Endothelial cell of umbilical vein (primary cell): ENCODE measurements at regions not wholly inside any gene's neighbourhood (a gene's known extent, or its start where the extent isn't known, plus 50 kb on each side); places are given as distances from the start of the nearest gene placed in this dataset.

Experiments
- BruUV-seq: library from RNA; stranded (reverse); fragments of 400-500 nt; replicated peaks from 2 replicates; lab custom pipeline; 2021; lab: Mats Ljungman, UMichigan
- CTCF ChIA-PET: fragments of 300-600, 350-600 bp; sonication (Branson Sonifier 250); formaldehyde crosslinking; loops from one replicate; lab custom pipeline; 2021; ENCODE audit warnings: antibody characterized with exemption, inconsistent platforms; lab: Charles Lee
- POLR2A ChIA-PET: fragments of 300-600, 350-600 bp; sonication (Branson Sonifier 250); formaldehyde crosslinking; loops from one replicate; lab custom pipeline; 2021; ENCODE audit warnings: antibody characterized with exemption, inconsistent platforms; lab: Charles Lee
- DNase-seq: peaks from one replicate; pipeline ENCODE4 v3.0.0-alpha.2; 2011; ENCODE audit warnings: low read depth, low spot score
- FAIRE-seq: peaks from 2 replicates; lab custom pipeline; 2011; peaks lifted over from hg19 to GRCh38; lab: Jason Lieb, UNC
- H2AFZ ChIP-seq: 2 replicates; pipeline ENCODE4 v1.6.0; 2012; ENCODE audit warnings: low read depth, low read length, control low read depth, inconsistent platforms
- H3K27ac ChIP-seq: 2 replicates; pipeline ENCODE4 v1.5.1; 2011; ENCODE audit warnings: low read depth, mild to moderate bottlenecking, control low read depth, low read length, moderate library complexity; ENCODE audit not compliant: insufficient read depth
- H3K27me3 ChIP-seq, 2 experiments: 2 replicates each; pipeline versions ENCODE4 v1.6.0 to v1.6.1; 2011; ENCODE audit warnings: low read length in 2 of 2, mixed read lengths in 1 of 2; ENCODE audit not compliant: control insufficient read depth in 2 of 2, insufficient read depth in 2 of 2
- H3K36me3 ChIP-seq, 2 experiments: 2 replicates in 1 of 2; 3 replicates in 1 of 2; pipeline ENCODE4 v1.5.1; 2011; ENCODE audit warnings: low read length in 2 of 2, mild to moderate bottlenecking in 1 of 2, moderate library complexity in 1 of 2; ENCODE audit not compliant: control insufficient read depth in 2 of 2, insufficient read depth in 2 of 2; ENCODE audit errors: extremely low read depth in 1 of 2
- H3K4me1 ChIP-seq: 3 replicates; pipeline ENCODE4 v1.5.1; 2011; ENCODE audit warnings: mild to moderate bottlenecking, low read length; ENCODE audit not compliant: control insufficient read depth, insufficient read depth; ENCODE audit errors: extremely low read depth
- H3K4me2 ChIP-seq: 2 replicates; pipeline ENCODE4 v1.6.1; 2011; ENCODE audit warnings: low read length, control low read depth, mixed read lengths; ENCODE audit not compliant: insufficient read depth
- H3K4me3 ChIP-seq, 3 experiments: fragments of 200-600 bp in 1 of 3; sonication (generic), shearing (Covaris generic) in 1 of 3; replicated peaks in 1 of 3; 2 replicates each; pipeline ENCODE4 v1.5.1; 2011 to 2016; ENCODE audit warnings: control low read depth in 3 of 3, low read length in 3 of 3, mild to moderate bottlenecking in 2 of 3, inconsistent platforms in 1 of 3, low read depth in 1 of 3, moderate library complexity in 1 of 3; ENCODE audit not compliant: insufficient read depth in 1 of 3
- H3K79me2 ChIP-seq: 2 replicates; pipeline ENCODE4 v1.6.0; 2012; ENCODE audit warnings: low read length, inconsistent platforms; ENCODE audit not compliant: control insufficient read depth, insufficient read depth
- H3K9ac ChIP-seq: replicated peaks from 2 replicates; pipeline ENCODE3; 2011; ENCODE audit warnings: low read length, control low read depth; ENCODE audit not compliant: insufficient read depth; ENCODE audit errors: extremely low read depth
- H3K9me1 ChIP-seq: replicated peaks from 3 replicates; pipeline ENCODE4 v1.6.0; 2011; ENCODE audit warnings: mild to moderate bottlenecking, low read length; ENCODE audit not compliant: control insufficient read depth, insufficient read depth; ENCODE audit errors: extremely low read depth
- H3K9me3 ChIP-seq: replicated peaks from 2 replicates; pipeline ENCODE4 v1.5.1; 2012; ENCODE audit warnings: low read length, inconsistent platforms; ENCODE audit not compliant: control insufficient read depth, insufficient read depth
- H4K20me1 ChIP-seq: replicated peaks from 2 replicates; pipeline ENCODE3; 2011; ENCODE audit warnings: mild to moderate bottlenecking, low read length; ENCODE audit not compliant: control insufficient read depth, insufficient read depth; ENCODE audit errors: extremely low read depth
- CTCF ChIP-seq, 2 donors: IDR thresholded peaks; 1 replicate in 1 of 2; 2 replicates in 1 of 2; pipeline ENCODE4 v1.5.1; 2011; ENCODE audit warnings: low read length in 2 of 2, mild to moderate bottlenecking in 2 of 2, moderate library complexity in 2 of 2, control low read depth in 1 of 2, inconsistent platforms in 1 of 2, low read depth in 1 of 2; ENCODE audit not compliant: insufficient read depth in 1 of 2; ENCODE audit errors: extremely low read depth in 1 of 2
- EZH2 ChIP-seq: IDR thresholded peaks from 2 replicates; pipeline ENCODE4 v1.6.1; 2012; ENCODE audit warnings: borderline replicate concordance, low read depth, mild to moderate bottlenecking, moderate library complexity, low read length, inconsistent platforms; ENCODE audit not compliant: severe bottlenecking
- FOS ChIP-seq: IDR thresholded peaks from 2 replicates; pipeline ENCODE4 v1.6.1; 2011; ENCODE audit warnings: mild to moderate bottlenecking, low read length, moderate library complexity, borderline replicate concordance; ENCODE audit not compliant: insufficient read depth
- GATA2 ChIP-seq: IDR thresholded peaks from 2 replicates; pipeline ENCODE4 v1.7.0; 2011; ENCODE audit warnings: low read depth, mild to moderate bottlenecking, moderate library complexity, mixed read lengths, low read length; ENCODE audit not compliant: insufficient read length, insufficient read depth
- MYC ChIP-seq: IDR thresholded peaks from one replicate; pipeline ENCODE4 v1.6.1; 2011; ENCODE audit warnings: mild to moderate bottlenecking, low read depth, low read length
- POLR2A ChIP-seq: IDR thresholded peaks from 2 replicates; pipeline ENCODE4 v1.6.1; 2012; ENCODE audit warnings: low read depth, mild to moderate bottlenecking, control low read depth, low read length
- POLR2AphosphoS5 ChIP-seq: IDR thresholded peaks from 2 replicates; pipeline ENCODE4 v1.6.1; 2012; ENCODE audit warnings: low read depth, mild to moderate bottlenecking, control low read depth, low read length, moderate library complexity; ENCODE audit not compliant: insufficient read depth
- dilution Hi-C: fragments of 300-500 bp; cut with MboI; formaldehyde crosslinking; loops from one replicate; pipeline ENCODE4 v1.15.0; 2019; ENCODE audit warnings: low sequenced_read_pairs; ENCODE audit not compliant: extremely low pct_ligation_motif_present
- intact Hi-C: fragments of 100-400 bp; cut with micrococcal nuclease; formaldehyde crosslinking; loops from one replicate; pipeline ENCODE4 v1.10.0; 2022
- TF ChIP-seq, protein P1 (sequence below): IDR thresholded peaks from 2 replicates; pipeline ENCODE4 v1.6.1; 2011; ENCODE audit not compliant: insufficient read depth, insufficient read length

- Histone ChIP-seq H3K36me3 (no peaks in the 10 kb centered on the region), H3K27me3 (no peaks in the 10 kb centered on the region), H3K9me1 (no peaks in the 10 kb centered on the region), H3K4me3 (no peak overlapping the region), H3K4me1 (no peaks in the 10 kb centered on the region), H4K20me1 (no peaks in the 10 kb centered on the region), H3K4me2 (no peak overlapping the region), H3K9ac (no peak overlapping the region), H3K79me2 (no peaks in the 10 kb centered on the region), H2AFZ (no peak overlapping the region), H3K27ac (no peak overlapping the region), H3K9me3 (peaks cover 3% of the 10 kb centered on the region)
- intact Hi-C loops (no loop called here), dilution Hi-C loops (no loop called here)
- TF ChIP-seq GATA2 (no peak), MYC (no peak)
- DNase-seq = no peak
- CTCF ChIA-PET = no interaction called here
- POLR2A ChIA-PET = no interaction called here
- no peak for FAIRE-seq
- no TSS peak for BruUV-seq
Measured at GRCh38 chr10:2800178-2800577, 267.2 kb upstream of the PFKP start.

DNA sequence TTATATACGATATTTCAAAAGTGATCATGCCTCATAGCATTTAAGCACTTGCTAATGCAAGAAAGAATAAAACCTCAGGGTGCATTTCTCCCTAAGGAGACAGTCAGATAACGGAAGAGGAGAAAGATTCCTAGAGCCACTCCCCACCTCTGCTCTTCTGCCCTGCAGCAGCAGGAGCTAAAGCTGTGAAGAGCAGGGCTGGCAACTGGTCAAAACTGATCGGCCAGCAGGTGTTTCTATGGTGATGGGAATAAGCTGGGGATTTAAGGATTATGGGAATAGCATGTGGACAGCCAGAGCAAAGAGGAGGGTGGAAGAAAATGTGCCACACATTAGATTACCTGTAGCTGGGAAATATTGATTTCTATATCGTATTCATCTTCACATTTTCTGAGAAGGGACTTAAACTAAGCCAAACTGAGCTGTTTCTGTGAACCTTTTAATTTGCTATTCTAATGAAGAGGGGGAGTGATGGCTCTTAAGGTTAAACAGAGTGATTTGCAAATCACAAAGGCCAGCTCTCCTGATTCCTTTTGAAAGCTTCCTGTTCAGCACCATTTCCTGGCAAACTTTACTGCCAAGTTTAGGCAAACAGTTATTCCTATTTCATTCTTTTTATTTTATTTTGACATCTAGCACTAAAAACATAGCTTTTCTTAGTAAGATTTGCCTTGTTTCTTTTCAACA is 268.9 kb upstream of the PFKP start:
- H3K27me3 ChIP-seq = no peaks in the 10 kb centered on the region
- H3K4me1 ChIP-seq = no peaks in the 10 kb centered on the region
- TF ChIP-seq CTCF (IDR thresholded peaks at IDR 0.05; ENCODE audit: extremely low read depth in 1 of 2, insufficient read depth in 1 of 2, low read depth in 1 of 2, low read length in 2 of 2) = no peak
- no peak for TF ChIP-seq MYC
- no peak for TF ChIP-seq POLR2A
- no peak for TF ChIP-seq POLR2AphosphoS5
- no peak for TF ChIP-seq GATA2
- no peak for TF ChIP-seq EZH2
- TF ChIP-seq, protein P1, sequence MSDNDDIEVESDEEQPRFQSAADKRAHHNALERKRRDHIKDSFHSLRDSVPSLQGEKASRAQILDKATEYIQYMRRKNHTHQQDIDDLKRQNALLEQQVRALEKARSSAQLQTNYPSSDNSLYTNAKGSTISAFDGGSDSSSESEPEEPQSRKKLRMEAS = no peak
- TF ChIP-seq FOS = no peak
- no peaks in the 10 kb centered on the region for H3K9me1 ChIP-seq
- H4K20me1 ChIP-seq = no peaks in the 10 kb centered on the region
- H3K9me3 ChIP-seq = peaks cover 3% of the 10 kb centered on the region
- dilution Hi-C loops = no loop called here
- CTCF ChIA-PET = no interaction called here
- no peak overlapping the region for H3K4me3 ChIP-seq
- intact Hi-C loops = no loop called here
- FAIRE-seq = no peak
- H3K27ac ChIP-seq = no peak overlapping the region
- BruUV-seq = no TSS peak
- H3K36me3 ChIP-seq = no peaks in the 10 kb centered on the region
- no peak overlapping the region for H3K9ac ChIP-seq
- no peak overlapping the region for H3K4me2 ChIP-seq
- no peak for DNase-seq
- H3K79me2 ChIP-seq = no peaks in the 10 kb centered on the region
- no peak overlapping the region for H2AFZ ChIP-seq
- POLR2A ChIA-PET = no interaction called here
